Stimulated activated CD4-positive, alpha-beta T cell treated with anti-CD3 and anti-CD28 coated beads, Interleukin-12 subunit alpha, Interleukin-12 subunit beta, amount 100 ng/mL, for 4 hours (primary cell): ENCODE measurements at regions not wholly inside any gene's neighbourhood (a gene's known extent, or its start where the extent isn't known, plus 50 kb on each side); places are given as distances from the start of the nearest gene placed in this dataset.

Source experiments
- DNase-seq: peaks from one replicate; pipeline ENCODE4 v3.0.0-alpha.2; 2020

- DNase-seq = no peak
Measured at GRCh38 chr9:81387360-81388106, 301.8 kb downstream of the TLE1 start.

DNA sequence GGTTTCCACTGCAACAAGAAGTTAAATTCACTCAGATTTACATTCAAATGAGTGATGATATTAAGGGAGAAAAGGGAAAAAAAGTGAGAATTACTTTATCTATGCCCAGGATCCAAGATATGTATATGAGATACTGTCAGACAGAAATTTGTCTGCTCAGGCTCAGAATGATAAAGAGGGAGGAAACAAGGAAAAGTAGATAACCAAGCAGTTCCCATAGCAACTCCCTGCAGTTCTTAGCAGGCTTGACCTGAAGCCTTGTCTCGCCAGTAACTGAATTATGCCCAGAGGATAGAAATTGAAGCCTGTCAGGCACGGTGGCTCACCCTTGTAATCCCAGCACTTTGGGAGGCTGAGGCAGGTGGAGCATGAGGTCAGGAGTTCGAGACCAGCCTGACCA lies 304.4 kb downstream of the TLE1 start:
- DNase-seq = no peak

GRCh38 chr9:81382281-81382680 lies 307.1 kb downstream of the TLE1 start:
- DNase-seq = no peak

- no peak for DNase-seq
Measured at GRCh38 chr9:81381694-81382093, 307.7 kb downstream of the TLE1 start.

DNA sequence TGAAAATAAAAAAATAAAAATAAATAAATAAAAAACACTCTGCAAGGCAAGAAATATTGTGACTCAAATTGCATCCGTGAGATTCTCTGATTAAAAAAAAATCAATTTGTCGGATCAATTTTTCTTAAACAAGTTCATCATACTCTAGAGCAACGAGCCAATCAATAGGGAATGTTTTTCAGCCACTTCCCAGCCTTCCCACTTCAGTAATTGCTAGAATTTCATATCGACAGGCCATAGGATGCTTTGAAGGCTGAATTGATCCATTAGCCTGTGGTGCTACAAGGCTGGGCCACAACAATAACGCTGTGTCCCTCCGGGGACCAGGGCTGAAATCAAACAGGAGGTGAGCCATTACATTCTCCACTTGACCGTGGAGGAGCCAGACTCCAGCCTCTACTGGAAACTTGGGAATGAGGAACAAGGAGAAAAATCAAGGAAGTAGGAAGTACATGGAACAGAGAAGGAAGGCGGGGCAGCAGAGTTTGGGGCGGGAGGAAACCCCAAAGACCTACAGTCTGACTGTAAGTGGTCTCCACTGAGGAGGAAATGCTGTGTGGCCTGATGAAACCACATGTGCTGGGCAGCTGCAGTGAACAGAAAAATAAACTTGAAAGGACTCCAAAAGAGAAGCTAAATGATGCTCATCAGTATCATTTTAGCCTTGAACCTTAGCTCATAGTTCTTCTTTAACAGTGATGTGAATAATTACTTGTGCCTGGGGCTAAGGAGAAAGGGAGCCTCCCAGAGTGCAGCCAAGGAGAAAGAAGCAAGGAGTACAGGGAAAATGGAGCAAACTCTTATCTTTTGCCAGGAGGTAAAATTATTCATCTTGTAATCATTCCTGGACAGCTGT lies 308.6 kb downstream of the TLE1 start:
- no peak for DNase-seq

GRCh38 chr9:81379655-81380054 lies 309.7 kb downstream of the TLE1 start:
- no peak for DNase-seq

DNA sequence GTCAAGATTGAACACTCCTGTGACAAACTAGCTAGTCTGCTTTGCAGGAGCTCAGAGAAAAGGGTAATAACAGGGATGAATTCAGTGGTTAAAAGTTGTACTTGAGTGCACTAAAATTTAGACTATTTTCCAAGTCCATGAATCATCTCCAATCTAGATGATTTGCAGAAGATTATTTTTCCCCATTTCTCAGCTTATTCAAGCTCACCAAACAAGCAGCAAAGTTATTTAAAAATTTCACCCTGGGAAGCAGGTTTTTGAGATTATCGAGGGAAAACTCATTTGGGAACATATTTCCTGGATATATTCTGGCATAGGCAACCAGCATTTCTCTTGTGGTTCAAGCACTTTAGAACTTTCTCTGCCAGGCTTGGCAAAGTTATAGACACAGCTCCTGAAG lies 311.4 kb downstream of the TLE1 start:
- no peak for DNase-seq

DNA sequence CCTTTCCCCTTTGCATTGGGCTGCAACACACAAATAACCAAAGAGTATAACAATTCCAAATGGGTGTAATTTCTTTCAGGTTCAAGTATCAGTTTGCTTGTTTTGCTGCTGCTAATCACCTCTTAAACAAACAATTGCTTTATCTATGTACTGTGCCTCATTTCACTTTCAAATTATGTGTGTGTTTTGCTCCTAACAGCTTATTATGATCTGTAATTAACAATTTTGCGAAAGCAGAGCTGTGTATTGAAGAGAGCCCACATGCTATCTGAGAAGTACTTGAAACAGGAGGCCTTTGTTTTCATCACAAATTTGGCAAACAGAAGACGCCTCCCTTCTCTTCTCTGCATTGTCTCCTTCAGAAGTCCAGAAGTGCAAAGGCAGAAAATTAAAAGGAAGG lies 312.0 kb downstream of the TLE1 start:
- no peak for DNase-seq

DNA sequence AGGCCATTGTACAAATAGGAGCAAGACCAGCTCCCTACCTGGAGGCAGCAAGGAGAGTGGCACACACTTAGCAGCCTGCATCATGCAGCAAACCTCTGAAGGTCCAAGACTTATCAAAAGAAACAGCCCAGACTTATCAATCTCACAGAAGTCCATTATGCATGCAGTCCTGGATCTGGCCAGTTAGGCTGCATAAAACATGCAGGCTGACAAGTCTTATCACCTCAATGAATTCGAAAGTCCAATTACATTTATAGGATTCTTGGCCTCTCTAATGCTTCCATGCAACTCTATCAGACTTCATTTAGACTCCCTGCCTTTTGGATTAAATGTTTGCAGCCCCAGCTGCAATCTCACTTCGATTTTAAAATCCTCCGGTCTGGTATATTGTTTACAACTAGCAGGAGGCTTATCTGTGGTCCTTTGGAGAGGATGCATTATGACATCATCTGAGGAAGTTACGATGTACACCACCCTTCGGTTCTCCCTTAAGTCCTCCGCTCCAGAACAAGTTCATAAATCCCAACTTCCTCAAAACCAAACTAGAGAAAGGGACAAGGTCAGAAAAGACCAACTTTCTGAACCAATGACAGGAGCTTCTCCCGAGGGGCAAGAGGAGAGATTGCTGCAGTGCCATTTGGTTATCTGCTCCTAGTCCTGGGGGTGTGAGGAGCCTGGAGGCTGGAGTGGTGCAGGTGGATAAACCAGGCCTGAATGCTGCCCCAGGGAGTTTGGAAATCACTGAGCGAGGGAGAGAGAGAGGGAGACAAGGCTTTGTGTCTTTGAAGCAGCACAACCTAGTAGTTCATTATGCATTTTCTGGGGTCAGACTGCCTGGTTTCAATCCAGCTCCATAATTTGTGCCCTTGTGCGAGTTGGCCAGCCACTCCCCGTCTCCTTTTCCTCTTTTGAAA lies 313.9 kb downstream of the TLE1 start:
- DNase-seq = no peak

- no peak for DNase-seq
Measured at GRCh38 chr9:81374459-81375186, 314.7 kb downstream of the TLE1 start.

DNA sequence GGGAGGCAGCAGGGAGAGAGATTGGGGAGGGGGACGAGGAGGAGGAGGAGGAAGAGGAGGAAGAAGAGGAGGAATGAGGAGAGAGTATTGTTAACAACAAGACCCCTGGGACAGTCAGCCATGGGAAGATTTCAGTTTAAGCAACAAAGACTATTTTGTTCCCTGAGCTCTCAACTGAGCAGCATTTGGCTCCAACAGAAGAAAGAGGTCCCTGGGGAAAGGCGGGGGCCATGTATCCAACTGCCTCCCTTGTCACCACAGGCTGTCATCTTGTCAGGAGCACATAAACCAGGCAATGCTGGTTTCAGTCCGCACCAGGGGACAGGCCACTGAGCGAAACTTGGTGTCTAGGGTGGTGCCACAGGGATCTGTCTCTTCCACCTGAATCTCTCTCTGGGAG lies 316.1 kb downstream of the TLE1 start:
- no peak for DNase-seq

- no peak for DNase-seq
Measured at GRCh38 chr9:81372628-81373191, 316.6 kb downstream of the TLE1 start.

- DNase-seq = no peak
Measured at GRCh38 chr9:81371824-81372223, 317.5 kb downstream of the TLE1 start.

DNA sequence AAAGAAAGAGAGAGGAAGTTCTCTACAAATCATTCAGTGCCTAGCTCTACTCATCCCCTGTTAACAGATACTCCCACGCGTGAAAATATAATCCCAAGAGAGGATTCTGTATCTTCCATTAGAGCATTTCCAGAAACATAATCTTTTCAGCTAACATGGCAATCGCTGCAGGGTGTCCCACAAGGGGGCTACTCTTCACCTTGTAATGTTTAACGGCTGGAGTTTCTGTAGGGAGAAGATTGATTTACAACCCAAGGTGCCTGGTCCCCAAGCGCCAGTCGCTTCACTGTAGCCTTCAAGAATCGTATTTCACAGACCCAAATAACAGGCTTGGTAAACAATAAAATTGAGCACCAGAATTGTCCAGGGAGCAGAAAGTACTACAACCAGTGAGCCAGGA lies 318.7 kb downstream of the TLE1 start:
- no peak for DNase-seq

- DNase-seq = no peak
Measured at GRCh38 chr9:81370096-81370495, 319.3 kb downstream of the TLE1 start.

DNA sequence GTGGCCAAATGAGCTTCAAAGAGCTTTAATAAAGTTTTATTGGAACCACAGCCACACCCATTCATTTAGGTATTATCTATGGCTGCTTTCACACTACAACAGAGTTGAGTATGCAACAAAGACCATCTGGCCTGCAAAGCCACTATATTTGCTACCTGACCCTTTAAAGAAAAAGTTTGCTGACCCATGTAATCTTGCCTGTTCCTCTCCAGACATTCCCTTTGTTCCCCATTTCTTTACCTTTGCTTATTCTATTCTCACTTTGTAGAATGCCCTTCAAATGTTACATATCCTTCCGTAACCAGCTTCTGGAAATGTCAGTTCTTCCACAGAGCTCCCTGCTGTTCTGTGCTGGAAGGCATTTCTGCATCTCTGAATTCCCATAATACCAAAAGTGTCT lies 320.2 kb downstream of the TLE1 start:
- DNase-seq = no peak

- DNase-seq = no peak
Measured at GRCh38 chr9:81363916-81364480, 325.3 kb downstream of the TLE1 start.

GRCh38 chr9:81361296-81361695 lies 328.1 kb downstream of the TLE1 start:
- DNase-seq = no peak

GRCh38 chr9:81351166-81351565 lies 338.2 kb downstream of the TLE1 start:
- no peak for DNase-seq

DNA sequence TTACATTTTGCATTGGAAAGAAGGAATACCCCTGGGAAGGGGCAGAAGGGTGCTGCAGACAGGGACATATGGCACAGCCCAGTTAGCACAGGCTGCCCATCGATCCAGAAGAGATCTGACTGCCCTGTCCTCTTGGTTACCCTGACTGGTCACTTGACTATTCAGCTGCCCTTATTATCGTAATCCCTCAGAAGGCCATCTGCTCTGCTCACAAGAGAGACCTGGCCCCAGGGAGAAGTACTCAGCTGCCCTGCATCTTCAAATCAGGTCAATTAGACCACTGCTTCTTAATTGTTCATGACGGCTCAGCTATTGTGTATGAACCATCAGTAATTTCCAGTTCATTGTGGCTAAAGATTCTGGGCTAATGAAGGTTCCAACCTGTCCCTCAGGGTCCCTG lies 345.0 kb downstream of the TLE1 start:
- no peak for DNase-seq

DNA sequence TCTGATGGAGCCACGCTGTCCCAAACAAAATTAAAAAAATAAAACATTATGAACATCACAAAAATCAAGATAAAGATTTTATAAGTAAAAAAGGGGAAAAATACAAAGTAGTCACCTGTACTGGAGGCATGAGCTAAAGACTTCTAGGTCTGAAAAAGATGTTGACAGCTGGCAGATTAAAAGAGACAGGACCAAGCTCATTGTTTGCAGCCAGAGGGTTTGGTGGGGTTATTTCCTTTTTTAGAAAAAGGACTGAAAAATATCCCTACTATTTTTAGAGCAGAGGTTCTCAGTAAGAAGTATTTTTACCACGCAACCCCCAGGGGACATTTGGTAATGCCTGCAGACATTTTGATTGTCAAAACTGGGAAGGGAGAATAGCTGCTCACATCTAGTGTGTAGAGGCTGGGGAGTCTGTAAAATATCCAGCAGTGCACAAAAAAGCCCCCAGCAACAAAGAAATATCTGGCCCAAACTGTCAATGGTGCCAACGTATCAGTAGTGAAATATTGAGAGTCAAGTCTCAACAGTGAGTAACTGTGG lies 353.4 kb downstream of the TLE1 start:
- DNase-seq = no peak

DNA sequence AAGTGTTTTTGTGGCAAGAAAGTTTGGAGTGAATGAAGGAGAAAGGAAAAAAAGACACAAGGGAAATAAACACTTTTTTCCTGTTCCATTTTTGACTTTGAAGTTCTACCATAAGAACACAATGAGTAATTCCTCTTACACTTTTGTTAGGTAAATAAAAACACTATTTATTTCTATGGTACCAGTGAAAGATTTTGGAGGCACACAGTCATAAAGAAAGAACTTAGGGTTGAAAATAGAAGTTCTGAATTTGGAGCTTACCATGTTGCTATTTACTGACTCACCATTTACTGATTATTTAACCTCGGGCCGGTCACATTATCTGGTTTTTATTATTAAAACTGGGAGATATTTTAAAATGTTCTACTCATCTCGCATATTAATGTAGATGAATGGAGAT lies 367.8 kb downstream of the TLE1 start:
- DNase-seq = no peak
